ENCODE measurements at regions not wholly inside any gene's neighbourhood (a gene's known extent, or its start where the extent isn't known, plus 50 kb on each side); places are given as distances from the start of the nearest gene placed in this dataset.

DNA sequence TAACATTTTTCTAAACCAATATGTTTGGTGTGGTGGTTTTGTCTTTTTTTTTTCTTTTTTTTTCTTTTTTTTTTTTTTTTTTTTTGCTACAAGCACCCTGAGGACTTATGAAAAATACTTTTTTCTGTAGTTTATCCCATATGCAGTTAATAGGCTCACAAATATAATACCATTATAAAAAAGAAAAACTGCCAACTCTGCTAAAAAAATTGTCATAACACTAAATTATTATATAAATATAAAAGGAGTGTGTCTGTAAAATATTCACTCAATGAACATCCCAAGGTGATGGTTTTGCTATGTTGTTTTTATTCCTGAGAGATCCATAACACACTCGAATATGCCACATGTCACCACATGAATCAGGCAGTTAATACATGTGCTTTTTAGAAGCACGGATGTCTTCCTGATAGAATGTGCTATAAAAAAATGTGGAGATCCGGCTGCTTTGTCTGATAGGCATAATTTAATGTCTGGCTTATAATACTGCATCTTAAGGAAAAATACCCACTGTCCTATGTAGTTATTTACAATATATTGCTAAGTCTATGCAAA lies 110.7 kb upstream of the ZNF507 start:
- TF ChIP-seq EZH2phosphoT487 (IDR thresholded peaks at IDR 0.05; ENCODE audit: low read depth, severe bottlenecking, unreplicated experiment), result no peak
- TF ChIP-seq, protein P1, sequence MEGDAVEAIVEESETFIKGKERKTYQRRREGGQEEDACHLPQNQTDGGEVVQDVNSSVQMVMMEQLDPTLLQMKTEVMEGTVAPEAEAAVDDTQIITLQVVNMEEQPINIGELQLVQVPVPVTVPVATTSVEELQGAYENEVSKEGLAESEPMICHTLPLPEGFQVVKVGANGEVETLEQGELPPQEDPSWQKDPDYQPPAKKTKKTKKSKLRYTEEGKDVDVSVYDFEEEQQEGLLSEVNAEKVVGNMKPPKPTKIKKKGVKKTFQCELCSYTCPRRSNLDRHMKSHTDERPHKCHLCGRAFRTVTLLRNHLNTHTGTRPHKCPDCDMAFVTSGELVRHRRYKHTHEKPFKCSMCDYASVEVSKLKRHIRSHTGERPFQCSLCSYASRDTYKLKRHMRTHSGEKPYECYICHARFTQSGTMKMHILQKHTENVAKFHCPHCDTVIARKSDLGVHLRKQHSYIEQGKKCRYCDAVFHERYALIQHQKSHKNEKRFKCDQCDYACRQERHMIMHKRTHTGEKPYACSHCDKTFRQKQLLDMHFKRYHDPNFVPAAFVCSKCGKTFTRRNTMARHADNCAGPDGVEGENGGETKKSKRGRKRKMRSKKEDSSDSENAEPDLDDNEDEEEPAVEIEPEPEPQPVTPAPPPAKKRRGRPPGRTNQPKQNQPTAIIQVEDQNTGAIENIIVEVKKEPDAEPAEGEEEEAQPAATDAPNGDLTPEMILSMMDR (IDR thresholded peaks at IDR 0.05; ENCODE audit: poor library complexity), result no peak
- no peak for TF ChIP-seq EZH2 (IDR thresholded peaks at IDR 0.05; ENCODE audit: borderline replicate concordance)
